ENCODE measurements at regions not wholly inside any gene's neighbourhood (a gene's known extent, or its start where the extent isn't known, plus 50 kb on each side); places are given as distances from the start of the nearest gene placed in this dataset.

DNA sequence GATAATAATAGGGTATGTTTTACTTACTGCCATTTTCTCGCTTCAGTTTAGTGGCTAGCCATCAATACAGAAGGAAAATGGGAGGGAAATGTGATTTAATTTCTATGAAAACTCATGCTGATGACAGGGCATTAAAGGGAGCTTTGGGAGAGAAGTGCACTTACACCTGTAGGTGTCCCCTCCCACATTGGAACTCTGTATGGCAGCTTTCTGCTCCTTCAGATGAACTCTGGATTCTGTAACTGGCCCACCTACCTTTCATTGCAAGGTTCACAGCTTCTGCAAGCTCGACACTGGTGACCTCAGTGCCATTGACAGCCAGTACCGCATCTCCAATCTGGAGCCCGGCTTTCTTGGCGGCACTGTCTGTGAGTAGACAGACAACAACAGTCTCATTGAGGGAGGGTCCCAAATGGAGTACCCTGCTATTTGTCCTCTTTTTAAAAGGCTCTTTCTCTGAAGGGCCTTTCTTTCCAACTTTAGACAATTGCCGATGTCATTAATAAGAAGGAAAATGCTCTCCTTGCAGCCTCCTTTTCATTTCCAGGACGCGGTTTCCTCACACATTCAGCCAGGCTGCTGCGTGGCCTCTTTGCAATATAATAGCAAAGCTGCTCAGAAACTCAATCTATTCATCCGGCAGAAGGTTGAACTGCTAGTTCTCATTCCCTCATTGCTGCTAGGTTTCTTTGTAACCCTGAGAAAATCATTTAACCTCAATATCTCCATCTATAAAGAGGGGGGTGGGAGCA is 63.6 kb downstream of the NUDT12 start:
- Mint-ChIP-seq H3K36me3 (no peaks in the 10 kb centered on the region), H3K27ac (no peak overlapping the region), H3K27me3 (peaks cover 6 to 15% (median 10%) of the 10 kb centered on the region in 3 donors), H3K4me3 (no peak overlapping the region), H3K4me1 (no peaks in the 10 kb centered on the region), H3K9me3 (peaks cover 0 to 5% (median 0%) of the 10 kb centered on the region in 7 donors)
- DNase-seq: no peak
- ATAC-seq (ENCODE audit: low read depth in 2 of 2): no peak

DNA sequence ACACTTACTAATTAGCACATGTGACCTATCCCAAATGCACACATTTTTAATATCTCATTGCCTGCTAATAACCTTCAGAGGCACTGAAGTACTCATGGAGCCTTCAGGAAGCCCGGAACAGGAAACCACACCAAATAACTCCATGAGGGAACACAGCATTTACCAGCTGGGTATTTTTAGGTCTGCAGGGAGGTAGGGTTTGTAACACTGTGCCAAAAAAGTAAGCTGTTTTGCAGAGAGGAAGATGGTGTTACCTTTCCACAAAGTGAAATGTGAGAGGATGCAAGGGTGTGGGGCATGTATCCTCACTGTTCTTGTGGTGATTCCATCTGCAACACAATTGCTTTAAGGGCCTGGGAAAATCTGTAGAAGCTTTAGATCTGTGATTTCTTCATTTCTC is 64.4 kb downstream of the NUDT12 start:
- H3K9me3 Mint-ChIP-seq: peaks cover 0 to 5% (median 0%) of the 10 kb centered on the region in 7 donors
- ATAC-seq (ENCODE audit: low read depth in 2 of 2) (no peak), DNase-seq (no peak)

DNA sequence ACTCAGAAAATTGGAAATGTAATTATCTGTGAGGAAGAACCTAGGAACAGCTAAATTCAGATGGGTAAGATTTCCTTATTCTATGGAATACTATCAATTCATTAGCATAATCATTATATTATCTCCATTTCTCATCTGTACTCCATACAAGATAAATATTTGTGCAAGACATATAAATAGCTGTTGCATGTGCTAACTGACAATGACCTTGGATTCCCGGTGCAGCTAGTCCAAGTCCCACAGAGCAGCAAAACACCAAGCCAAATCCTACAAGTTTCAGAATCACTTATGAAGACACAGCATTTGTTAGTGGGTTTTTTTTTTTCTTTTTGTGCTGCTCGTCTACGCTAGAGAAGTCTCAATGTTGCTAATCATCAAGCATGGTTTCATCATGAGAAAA is 64.8 kb downstream of the NUDT12 start:
- no peak overlapping the region for H3K27ac Mint-ChIP-seq
- DNase-seq: no peak
- no peak for ATAC-seq (ENCODE audit: low read depth in 2 of 2)
- peaks cover 6 to 15% (median 10%) of the 10 kb centered on the region in 3 donors for H3K27me3 Mint-ChIP-seq
- H3K36me3 Mint-ChIP-seq: no peaks in the 10 kb centered on the region
- no peak overlapping the region for H3K4me3 Mint-ChIP-seq
- H3K4me1 Mint-ChIP-seq: no peaks in the 10 kb centered on the region
- H3K9me3 Mint-ChIP-seq: peaks cover 0 to 5% (median 0%) of the 10 kb centered on the region in 7 donors

More for the DNA sequence above, 64.4 kb downstream of the NUDT12 start:
- peaks cover 6 to 15% (median 10%) of the 10 kb centered on the region in 3 donors for H3K27me3 Mint-ChIP-seq
- no peak overlapping the region for H3K27ac Mint-ChIP-seq
- no peak overlapping the region for H3K4me3 Mint-ChIP-seq
- no peaks in the 10 kb centered on the region for H3K36me3 Mint-ChIP-seq
- no peaks in the 10 kb centered on the region for H3K4me1 Mint-ChIP-seq

DNA sequence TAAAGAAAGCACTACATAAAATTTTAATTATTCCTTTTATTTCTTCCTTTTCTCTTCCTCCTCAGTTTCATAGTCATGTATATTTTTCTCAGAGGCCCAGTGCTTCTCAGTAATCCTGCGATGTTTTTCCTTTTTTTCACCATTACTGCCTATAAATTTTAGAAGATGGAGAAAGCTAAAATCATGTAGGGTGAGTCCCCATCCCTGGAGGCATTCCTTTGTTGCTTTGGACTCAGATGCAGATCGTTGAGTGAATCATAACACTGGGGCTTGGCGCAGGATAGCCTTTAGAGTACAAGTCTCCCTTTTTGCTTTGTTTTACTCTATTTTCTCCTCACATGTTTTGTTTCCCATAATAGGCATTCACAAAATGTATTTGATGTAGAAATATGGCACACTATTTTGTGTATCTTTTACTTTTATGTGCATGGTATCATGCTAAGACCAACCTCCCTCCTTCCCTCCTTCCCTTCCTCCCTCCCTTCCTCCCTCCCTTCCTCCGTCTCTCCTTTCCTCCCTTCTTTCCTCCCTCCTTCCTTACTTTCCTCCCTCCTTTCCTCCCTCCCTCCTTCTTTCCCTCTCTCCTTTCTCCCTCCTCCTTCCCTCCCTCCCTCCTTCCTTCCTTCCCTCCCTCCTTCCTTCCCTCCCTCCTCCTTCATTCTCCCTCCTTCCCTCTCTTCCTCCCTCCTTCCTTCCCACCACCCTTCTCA is 72.4 kb downstream of the NUDT12 start:
- H3K9me3 Mint-ChIP-seq: no peaks in the 10 kb centered on the region
- no peaks in the 10 kb centered on the region for H3K36me3 Mint-ChIP-seq
- no peak overlapping the region for H3K27ac Mint-ChIP-seq
- H3K27me3 Mint-ChIP-seq: peaks cover 5 to 8% (median 7%) of the 10 kb centered on the region in 3 donors
- DNase-seq (no peak), ATAC-seq (ENCODE audit: low read depth in 2 of 2) (no peak)
- no peak overlapping the region for H3K4me3 Mint-ChIP-seq
- H3K4me1 Mint-ChIP-seq: no peaks in the 10 kb centered on the region

DNA sequence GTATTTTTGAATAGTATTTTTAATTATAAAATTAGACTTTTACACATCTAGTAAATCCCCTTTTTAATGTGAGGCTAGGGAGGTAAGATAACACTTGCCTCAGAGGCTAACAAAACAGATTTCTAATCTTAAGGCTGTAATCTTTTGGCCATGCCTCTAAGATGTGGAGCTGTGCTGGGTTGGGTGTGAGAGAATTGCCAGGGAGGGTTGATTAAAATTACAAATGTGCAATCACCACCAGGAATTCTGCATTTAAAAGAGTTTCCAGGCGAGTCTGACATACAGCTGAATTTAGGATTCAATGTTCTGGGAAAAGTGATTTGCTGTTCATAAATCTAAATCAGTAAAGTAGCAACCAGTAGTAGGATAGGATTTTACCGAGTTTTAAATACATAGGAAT is 73.3 kb downstream of the NUDT12 start:
- DNase-seq (no peak), ATAC-seq (ENCODE audit: low read depth in 2 of 2) (no peak)
- Mint-ChIP-seq H3K4me1 (no peaks in the 10 kb centered on the region), H3K27ac (no peak overlapping the region), H3K9me3 (no peaks in the 10 kb centered on the region), H3K36me3 (no peaks in the 10 kb centered on the region), H3K4me3 (no peak overlapping the region), H3K27me3 (peaks cover 0 to 8% (median 6%) of the 10 kb centered on the region in 3 donors)

DNA sequence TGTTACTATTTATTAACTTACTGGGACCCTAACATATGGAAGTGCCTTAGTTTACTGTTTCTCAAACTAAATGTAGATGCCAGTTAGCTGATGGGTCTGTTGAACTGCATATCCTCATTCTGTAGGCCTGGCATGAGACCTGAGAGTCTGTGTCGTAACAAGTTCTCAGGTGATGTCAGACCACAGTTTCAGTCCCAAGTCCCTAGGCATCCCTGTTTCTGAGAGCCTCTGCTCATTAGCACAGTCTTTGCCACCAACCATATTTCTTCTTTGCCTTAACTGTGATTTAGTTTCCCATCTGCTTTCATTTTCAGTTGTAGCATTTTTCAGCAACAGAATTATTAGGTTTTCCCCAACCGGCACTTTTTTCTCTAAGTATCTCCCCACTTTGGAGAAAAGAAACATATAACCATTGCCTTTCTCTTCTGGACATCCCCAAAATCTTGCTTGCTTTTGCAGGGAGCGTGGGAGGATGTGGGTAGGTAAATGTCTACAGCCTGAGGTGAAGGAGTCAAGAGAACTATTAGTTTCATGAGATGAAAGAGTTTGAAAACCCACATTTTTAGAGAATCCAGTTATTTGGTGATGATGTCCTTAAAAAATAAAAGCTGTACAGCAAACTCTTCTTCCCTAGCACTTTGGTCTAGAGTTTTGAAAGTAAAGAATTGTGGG is 74.6 kb downstream of the NUDT12 start:
- no peak for DNase-seq
- Mint-ChIP-seq H3K4me1 (no peaks in the 10 kb centered on the region), H3K36me3 (no peaks in the 10 kb centered on the region), H3K9me3 (no peaks in the 10 kb centered on the region), H3K27me3 (peaks cover 0 to 8% (median 6%) of the 10 kb centered on the region in 3 donors), H3K4me3 (no peak overlapping the region), H3K27ac (no peak overlapping the region)
- ATAC-seq (ENCODE audit: low read depth in 2 of 2): no peak

DNA sequence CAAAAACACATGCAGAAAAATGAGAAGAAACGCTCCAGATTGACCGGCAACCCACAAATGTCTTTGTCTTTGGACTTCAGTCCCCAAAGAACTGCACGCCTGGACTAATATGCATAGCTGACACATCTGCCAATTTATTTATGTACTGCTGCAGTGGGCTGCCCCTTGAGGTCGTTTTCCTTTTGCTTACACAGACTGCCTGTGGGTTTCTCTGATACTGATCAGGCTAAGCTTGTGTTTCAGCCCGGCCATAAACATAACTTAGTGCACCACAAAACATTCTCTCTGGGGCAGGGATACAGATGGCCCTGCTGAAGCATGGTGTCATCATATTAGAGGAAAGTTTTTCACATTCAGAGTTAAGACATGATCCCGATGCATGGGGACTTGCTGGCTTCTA is 75.4 kb downstream of the NUDT12 start:
- ATAC-seq (ENCODE audit: low read depth in 2 of 2) (no peak), DNase-seq (no peak)
- Mint-ChIP-seq H3K27me3 (peaks cover 0 to 8% (median 6%) of the 10 kb centered on the region in 3 donors), H3K9me3 (no peaks in the 10 kb centered on the region), H3K4me3 (no peak overlapping the region), H3K27ac (no peak overlapping the region), H3K36me3 (no peaks in the 10 kb centered on the region), H3K4me1 (no peaks in the 10 kb centered on the region)

DNA sequence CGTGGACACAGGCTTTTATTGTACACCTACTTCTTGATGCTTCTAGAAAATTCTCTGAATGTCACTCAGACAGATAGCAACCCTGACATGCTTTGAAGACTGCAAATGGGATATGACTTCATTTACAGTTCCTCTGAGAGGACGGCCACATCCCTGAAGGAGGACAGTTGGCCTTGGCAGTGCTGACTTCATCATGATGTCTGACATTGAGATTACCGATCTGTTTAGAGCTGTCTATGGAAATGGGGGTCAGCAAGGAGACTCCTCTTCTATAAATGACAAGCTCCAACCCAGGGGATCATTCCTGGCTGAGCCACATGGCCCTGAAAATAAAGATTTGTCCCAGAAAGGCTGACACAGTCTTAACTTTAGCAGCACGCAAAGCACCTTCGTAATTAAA is 75.8 kb downstream of the NUDT12 start:
- no peak overlapping the region for H3K4me3 Mint-ChIP-seq
- no peak for ATAC-seq (ENCODE audit: low read depth in 2 of 2)
- H3K36me3 Mint-ChIP-seq: no peaks in the 10 kb centered on the region
- H3K27ac Mint-ChIP-seq: no peak overlapping the region
- no peaks in the 10 kb centered on the region for H3K9me3 Mint-ChIP-seq
- DNase-seq: no peak
- H3K4me1 Mint-ChIP-seq: no peaks in the 10 kb centered on the region
- H3K27me3 Mint-ChIP-seq: peaks cover 1 to 8% (median 6%) of the 10 kb centered on the region in 3 donors

DNA sequence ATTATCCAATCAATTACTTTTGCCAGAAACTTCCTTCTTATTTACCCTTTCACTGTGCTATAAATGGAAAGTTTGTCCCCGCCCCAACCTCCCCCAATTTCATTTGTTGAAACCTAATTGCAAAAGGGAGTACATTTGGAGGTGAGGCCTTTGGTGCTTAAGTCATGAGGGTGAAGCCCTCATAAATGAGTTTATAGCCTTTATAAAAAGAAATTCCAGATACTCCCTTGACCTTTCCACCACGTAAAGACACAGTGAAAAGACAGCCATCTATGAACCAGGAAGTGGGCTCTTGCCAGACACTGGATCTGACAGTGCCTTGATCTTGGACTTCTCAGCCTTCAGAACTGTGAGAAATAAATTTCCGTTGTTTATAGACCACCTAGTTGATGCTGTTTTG is 82.3 kb downstream of the NUDT12 start:
- no peaks in the 10 kb centered on the region for H3K36me3 Mint-ChIP-seq
- H3K4me3 Mint-ChIP-seq: no peak overlapping the region
- H3K4me1 Mint-ChIP-seq: no peaks in the 10 kb centered on the region
- peaks cover 0 to 18% (median 4%) of the 10 kb centered on the region in 3 donors for H3K27me3 Mint-ChIP-seq
- ATAC-seq (ENCODE audit: low read depth in 2 of 2) (no peak), DNase-seq (no peak)
- no peak overlapping the region for H3K27ac Mint-ChIP-seq
- H3K9me3 Mint-ChIP-seq: no peaks in the 10 kb centered on the region

DNA sequence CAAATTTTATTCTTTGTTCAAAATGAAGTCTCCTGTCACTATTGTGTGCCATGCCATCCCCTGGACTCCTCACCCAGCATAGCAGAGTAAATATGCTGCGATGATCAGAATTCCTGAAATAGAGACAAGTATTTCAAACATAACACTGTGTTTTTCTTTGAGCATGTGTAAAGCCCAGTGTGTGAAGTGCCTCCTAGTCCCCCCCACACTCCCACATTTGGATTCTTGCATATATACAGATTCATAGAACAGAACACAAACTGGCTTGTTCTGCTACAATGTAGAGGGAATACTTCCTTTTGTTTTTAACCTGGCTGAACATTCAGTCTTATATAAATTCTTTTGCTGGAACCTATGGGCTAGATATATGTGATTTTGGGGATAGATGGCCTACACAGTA is 84.9 kb downstream of the NUDT12 start:
- no peak overlapping the region for H3K27ac Mint-ChIP-seq
- ATAC-seq (ENCODE audit: low read depth in 2 of 2) (no peak), DNase-seq (no peak)
- peaks cover 0 to 18% (median 4%) of the 10 kb centered on the region in 3 donors for H3K27me3 Mint-ChIP-seq
- H3K4me1 Mint-ChIP-seq: no peaks in the 10 kb centered on the region
- H3K4me3 Mint-ChIP-seq: no peak overlapping the region
- no peaks in the 10 kb centered on the region for H3K9me3 Mint-ChIP-seq
- H3K36me3 Mint-ChIP-seq: no peaks in the 10 kb centered on the region

DNA sequence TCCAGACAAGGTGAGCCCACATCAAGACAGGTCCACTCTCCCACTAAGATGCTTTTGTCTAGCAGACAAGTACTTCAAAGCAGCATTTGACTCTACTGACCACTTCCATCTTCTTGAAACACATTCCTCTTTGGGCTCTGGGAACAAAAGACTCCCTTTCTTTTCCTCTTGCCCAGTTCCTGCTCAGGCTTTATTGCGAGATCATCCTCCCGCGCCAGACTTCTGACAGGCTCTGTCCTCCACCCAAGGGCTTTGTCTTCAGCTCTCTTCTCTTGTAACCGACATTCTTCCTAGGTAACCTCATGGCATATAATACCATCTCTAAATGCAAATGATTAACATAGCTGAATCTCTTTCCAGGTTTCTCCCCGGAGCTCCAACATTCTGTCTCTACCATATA is 85.8 kb downstream of the NUDT12 start:
- Mint-ChIP-seq H3K27me3 (peaks cover 0 to 17% (median 4%) of the 10 kb centered on the region in 3 donors), H3K36me3 (no peaks in the 10 kb centered on the region), H3K4me3 (no peak overlapping the region), H3K9me3 (no peaks in the 10 kb centered on the region), H3K27ac (no peak overlapping the region), H3K4me1 (no peaks in the 10 kb centered on the region)
- ATAC-seq (ENCODE audit: low read depth in 2 of 2) (no peak), DNase-seq (no peak)

DNA sequence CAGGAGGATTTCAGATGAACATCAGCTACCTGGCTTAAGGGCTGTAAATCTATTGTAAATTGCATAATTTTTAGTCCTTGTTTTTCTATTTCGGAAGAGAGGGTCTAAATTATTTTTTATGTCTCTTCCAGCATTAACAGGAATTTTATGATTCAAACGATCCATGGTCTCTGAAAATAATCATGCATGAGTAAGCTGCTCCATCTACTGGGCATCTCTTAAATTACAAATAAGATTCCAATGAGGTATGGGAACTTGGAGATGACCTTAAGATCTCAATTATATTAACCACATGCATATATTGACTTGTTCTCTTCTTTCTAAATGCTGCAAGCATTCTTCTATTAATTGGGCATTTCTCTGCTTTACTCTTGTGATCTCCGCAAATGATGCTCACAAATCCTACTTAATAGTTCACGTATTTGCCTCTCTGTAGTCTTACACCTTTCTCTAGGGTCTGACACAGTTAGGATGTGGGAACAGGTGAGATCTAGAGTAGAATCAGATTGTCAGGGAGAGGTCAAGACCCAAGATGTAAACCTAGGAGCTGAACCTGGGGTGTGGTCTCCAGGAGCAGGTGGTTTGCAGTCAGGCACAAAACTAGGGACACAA is 86.9 kb downstream of the NUDT12 start:
- H3K27ac Mint-ChIP-seq: no peak overlapping the region
- H3K4me3 Mint-ChIP-seq: no peak overlapping the region
- H3K9me3 Mint-ChIP-seq: no peaks in the 10 kb centered on the region
- no peak for ATAC-seq (ENCODE audit: low read depth in 2 of 2)
- no peaks in the 10 kb centered on the region for H3K36me3 Mint-ChIP-seq
- peaks cover 0 to 7% (median 4%) of the 10 kb centered on the region in 3 donors for H3K27me3 Mint-ChIP-seq
- DNase-seq: no peak
- no peaks in the 10 kb centered on the region for H3K4me1 Mint-ChIP-seq

DNA sequence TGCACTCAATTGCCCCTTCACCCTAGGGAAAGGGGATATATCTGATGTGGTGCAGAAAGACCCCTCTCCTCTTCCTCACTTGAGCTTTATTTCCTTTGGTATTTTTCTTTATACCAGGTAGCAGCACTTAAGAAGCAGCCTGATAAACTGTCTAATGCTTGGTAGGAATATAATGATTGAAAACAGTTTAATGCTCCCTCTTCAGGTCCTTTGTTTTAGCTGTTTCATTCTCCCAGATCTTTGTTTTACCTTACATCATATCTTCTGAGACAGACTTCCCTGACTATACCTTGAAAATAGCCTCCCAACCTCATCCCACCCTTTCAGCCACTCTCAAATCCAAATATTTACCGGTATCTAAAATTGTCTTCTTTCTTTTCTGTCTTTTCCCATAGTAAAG is 87.9 kb downstream of the NUDT12 start:
- no peaks in the 10 kb centered on the region for H3K9me3 Mint-ChIP-seq
- H3K4me3 Mint-ChIP-seq: no peak overlapping the region
- peaks cover 0 to 7% (median 4%) of the 10 kb centered on the region in 3 donors for H3K27me3 Mint-ChIP-seq
- no peak overlapping the region for H3K27ac Mint-ChIP-seq
- DNase-seq: no peak
- H3K36me3 Mint-ChIP-seq: no peaks in the 10 kb centered on the region
- ATAC-seq (ENCODE audit: low read depth in 2 of 2): no peak
- H3K4me1 Mint-ChIP-seq: no peaks in the 10 kb centered on the region

Measured in naive B cell (primary cell).